H9 (cell line): ENCODE measurements at regions not wholly inside any gene's neighbourhood (a gene's known extent, or its start where the extent isn't known, plus 50 kb on each side); places are given as distances from the start of the nearest gene placed in this dataset.
A peak's percentile ranks its signal among the peaks of the same experiment; 100 is the strongest.

Experiments used
- DNase-seq: peaks from one replicate; pipeline ENCODE4 v3.0.0-alpha.2; 2017
- H2AFZ ChIP-seq: one replicate; pipeline ENCODE4 v1.6.1; 2013; ENCODE audit warnings: mild to moderate bottlenecking, low read length, control low read depth, moderate library complexity
- H2AK5ac ChIP-seq: 2 replicates; pipeline ENCODE4 v1.6.1; 2013; ENCODE audit warnings: low read length, control low read depth, mixed read lengths; ENCODE audit not compliant: insufficient read length
- H2BK120ac ChIP-seq: one replicate; pipeline ENCODE4 v1.6.1; 2013; ENCODE audit warnings: low read depth, mild to moderate bottlenecking, low read length, control low read depth, inconsistent platforms; ENCODE audit not compliant: poor library complexity, severe bottlenecking
- H2BK12ac ChIP-seq: 2 replicates; pipeline ENCODE4 v1.6.1; 2013; ENCODE audit warnings: low read length, control low read depth, mixed read lengths, low read depth; ENCODE audit not compliant: insufficient read length
- H2BK15ac ChIP-seq: 2 replicates; pipeline ENCODE4 v1.6.1; 2013; ENCODE audit warnings: low read depth, low read length, control low read depth
- H2BK20ac ChIP-seq: one replicate; pipeline ENCODE4 v1.6.1; 2013; ENCODE audit warnings: low read depth, mild to moderate bottlenecking, low read length, control low read depth, inconsistent platforms; ENCODE audit not compliant: poor library complexity, severe bottlenecking
- H2BK5ac ChIP-seq: 2 replicates; pipeline ENCODE4 v1.6.1; 2013; ENCODE audit warnings: low read length, control low read depth, mixed read lengths; ENCODE audit not compliant: insufficient read length
- H3K14ac ChIP-seq: 2 replicates; pipeline ENCODE4 v1.6.1; 2013; ENCODE audit warnings: low read length, control low read depth; ENCODE audit not compliant: insufficient read depth
- H3K18ac ChIP-seq: 2 replicates; pipeline ENCODE4 v1.6.1; 2013; ENCODE audit warnings: low read depth, mild to moderate bottlenecking, mixed read lengths, low read length, control low read depth; ENCODE audit not compliant: insufficient read length
- H3K23ac ChIP-seq: 2 replicates; pipeline ENCODE4 v1.6.1; 2013; ENCODE audit warnings: low read length, control low read depth, mixed read lengths, low read depth; ENCODE audit not compliant: insufficient read length
- H3K23me2 ChIP-seq: 2 replicates; pipeline ENCODE4 v1.6.1; 2013; ENCODE audit warnings: low read depth, mild to moderate bottlenecking, mixed read lengths, low read length, control low read depth; ENCODE audit not compliant: insufficient read length, poor library complexity, severe bottlenecking
- H3K27ac ChIP-seq: 2 replicates; pipeline ENCODE4 v1.5.1; 2013; ENCODE audit warnings: low read length, control low read depth, mixed read lengths, low read depth; ENCODE audit not compliant: insufficient read length
- H3K27me3 ChIP-seq: 2 replicates; pipeline ENCODE4 v1.6.1; 2013; ENCODE audit warnings: low read length, control low read depth, inconsistent platforms; ENCODE audit not compliant: insufficient read depth
- H3K4ac ChIP-seq: 2 replicates; pipeline ENCODE4 v1.6.1; 2013; ENCODE audit warnings: low read depth, mild to moderate bottlenecking, control low read depth, inconsistent platforms, low read length, moderate library complexity
- H3K4me1 ChIP-seq: 2 replicates; pipeline ENCODE4 v1.6.1; 2013; ENCODE audit warnings: low read length, control low read depth, inconsistent platforms; ENCODE audit not compliant: insufficient read depth
- H3K4me2 ChIP-seq: 2 replicates; pipeline ENCODE4 v1.6.1; 2013; ENCODE audit warnings: low read length, control low read depth, mixed read lengths; ENCODE audit not compliant: insufficient read length, insufficient read depth
- H3K56ac ChIP-seq: 2 replicates; pipeline ENCODE4 v1.6.1; 2013; ENCODE audit warnings: low read depth, mild to moderate bottlenecking, mixed read lengths, low read length, control low read depth; ENCODE audit not compliant: insufficient read length
- H3K79me1 ChIP-seq: 2 replicates; pipeline ENCODE4 v1.6.1; 2013; ENCODE audit warnings: low read depth, mild to moderate bottlenecking, moderate library complexity, low read length, control low read depth, inconsistent platforms; ENCODE audit not compliant: insufficient read depth, poor library complexity, severe bottlenecking
- H3K79me2 ChIP-seq: 2 replicates; pipeline ENCODE4 v1.6.1; 2013; ENCODE audit warnings: low read length, control low read depth, inconsistent platforms; ENCODE audit not compliant: insufficient read depth
- H3K9ac ChIP-seq: 2 replicates; pipeline ENCODE4 v1.6.1; 2013; ENCODE audit warnings: low read length, control low read depth, mixed read lengths; ENCODE audit not compliant: insufficient read length; ENCODE audit errors: extremely low read depth
- H3K9me3 ChIP-seq: one replicate; pipeline ENCODE4 v1.6.1; 2013; ENCODE audit warnings: low read depth, low read length, inconsistent platforms; ENCODE audit not compliant: control insufficient read depth
- H3T11ph ChIP-seq: one replicate; pipeline ENCODE4 v1.6.1; 2013; ENCODE audit warnings: mild to moderate bottlenecking, low read length, control low read depth, inconsistent platforms
- H4K20me1 ChIP-seq: one replicate; pipeline ENCODE4 v1.6.1; 2013; ENCODE audit not compliant: control insufficient read depth, insufficient read length, insufficient read depth
- H4K5ac ChIP-seq: 2 replicates; pipeline ENCODE4 v1.6.1; 2013; ENCODE audit warnings: low read depth, mild to moderate bottlenecking, mixed read lengths, low read length, control low read depth; ENCODE audit not compliant: insufficient read length
- H4K8ac ChIP-seq: replicated peaks from 2 replicates; pipeline ENCODE4 v1.6.1; 2013; ENCODE audit warnings: low read length, control low read depth, mixed read lengths, low read depth; ENCODE audit not compliant: insufficient read length
- H4K91ac ChIP-seq: 2 replicates; pipeline ENCODE4 v1.6.1; 2013; ENCODE audit warnings: low read depth, mild to moderate bottlenecking, moderate library complexity, mixed read lengths, low read length, control low read depth; ENCODE audit not compliant: insufficient read length
- H3K27ac Mint-ChIP-seq, 3 experiments: 2 replicates in 2 of 3; 3 replicates in 1 of 3; pipeline ENCODE4 v1.8.0; 2020 to 2021; ENCODE audit warnings: mixed read lengths in 3 of 3, mild to moderate bottlenecking in 1 of 3, moderate library complexity in 1 of 3
- H3K27me3 Mint-ChIP-seq: 2 replicates; pipeline ENCODE4 v1.8.0; 2021; ENCODE audit warnings: low read depth, mild to moderate bottlenecking, moderate library complexity, mixed read lengths
- H3K36me3 Mint-ChIP-seq, 3 experiments: 2 replicates in 2 of 3; 3 replicates in 1 of 3; pipeline ENCODE4 v1.8.0; 2020 to 2021; ENCODE audit warnings: low read depth in 3 of 3, mixed read lengths in 3 of 3; ENCODE audit not compliant: insufficient read depth in 1 of 3
- H3K4me1 Mint-ChIP-seq, 2 experiments: 2 replicates each; pipeline ENCODE4 v1.8.0; 2020; ENCODE audit warnings: mixed read lengths in 2 of 2
- H3K4me3 Mint-ChIP-seq, 2 experiments: 2 replicates in 1 of 2; 3 replicates in 1 of 2; pipeline ENCODE4 v1.8.0; 2020 to 2021; ENCODE audit warnings: mild to moderate bottlenecking in 2 of 2, mixed read lengths in 2 of 2, moderate library complexity in 1 of 2
- H3K9me3 Mint-ChIP-seq, 2 experiments: 2 replicates in 1 of 2; 3 replicates in 1 of 2; pipeline ENCODE4 v1.8.0; 2020; ENCODE audit warnings: mild to moderate bottlenecking in 2 of 2, mixed read lengths in 2 of 2, moderate library complexity in 1 of 2
- CTCF ChIP-seq: fragments of 200-600 bp; sonication (generic); conservative IDR thresholded peaks from 3 replicates; pipeline ENCODE4 v1.8.0; 2021; ENCODE audit warnings: antibody characterized with exemption, mild to moderate bottlenecking
- WGBS: extraction: QIAGEN DNeasy Blood & Tissue Kit; methylation state at CpG from one replicate; pipeline ENCODE4 v1.1.7; 2013; ENCODE audit warnings: missing lambda C conversion rate, low lambda C conversion rate, mixed read lengths; ENCODE audit not compliant: insufficient read length; ENCODE audit errors: extremely low coverage; 5-methylcytosine and 5-hydroxymethylcytosine counted together

GRCh38 chr4:3344104-3344503, 51.3 kb downstream of the RGS12 start:
- no peak overlapping the region for H4K91ac ChIP-seq
- Mint-ChIP-seq H3K4me3 (no peak overlapping the region), H3K36me3 (0 out of 7 replicates have a peak, but pooled peaks cover 0 to 4% (median 2%) of the 10 kb centered on the region in 3 experiments), H3K27ac (no peak overlapping the region), H3K9me3 (no peaks in the 10 kb centered on the region), H3K27me3 (no peaks in the 10 kb centered on the region), H3K4me1 (peaks cover 18 to 24% of the 10 kb centered on the region in 2 experiments)
- H3K4ac ChIP-seq: no peak overlapping the region
- no peak overlapping the region for H3K23ac ChIP-seq
- H2AK5ac ChIP-seq: no peak overlapping the region
- no peak overlapping the region for H2AFZ ChIP-seq
- H3K14ac ChIP-seq: peak overlapping the region; percentile 20; the same call in 1 of the 2 replicates
- H2BK12ac ChIP-seq: no peak overlapping the region
- H2BK20ac ChIP-seq: no peak overlapping the region
- no peak overlapping the region for H2BK5ac ChIP-seq
- H2BK120ac ChIP-seq: no peak overlapping the region
- H3K9me3 ChIP-seq: no peaks in the 10 kb centered on the region
- no peaks in the 10 kb centered on the region for H3K79me1 ChIP-seq
- H3K56ac ChIP-seq: no peak overlapping the region
- no peaks in the 10 kb centered on the region for H4K20me1 ChIP-seq
- no peak overlapping the region for H4K8ac ChIP-seq
- no peak for TF ChIP-seq CTCF
- DNase-seq: no peak
- no peak overlapping the region for H3K9ac ChIP-seq
- no peaks in the 10 kb centered on the region for H3K79me2 ChIP-seq
- H3K18ac ChIP-seq: no peak overlapping the region
- no peak overlapping the region for H3K27ac ChIP-seq
- H2BK15ac ChIP-seq: no peak overlapping the region
- no peak overlapping the region for H3T11ph ChIP-seq
- peaks cover 5% of the 10 kb centered on the region; the same call in 1 of the 2 replicates for H3K4me1 ChIP-seq
- no peaks in the 10 kb centered on the region for H3K27me3 ChIP-seq
- H3K23me2 ChIP-seq: no peaks in the 10 kb centered on the region
- H4K5ac ChIP-seq: no peak overlapping the region
- no peak overlapping the region for H3K4me2 ChIP-seq
- WGBS: no CpG with 5 or more reads among the region's 9 CpGs
